Naive B cell (primary cell): ENCODE measurements at regions not wholly inside any gene's neighbourhood (a gene's known extent, or its start where the extent isn't known, plus 50 kb on each side); places are given as distances from the start of the nearest gene placed in this dataset.

Experiments used
- ATAC-seq, 2 donors: fragments of 150-1000 bp; cut with Tn5 transposase; 2 replicates each; pipeline ENCODE4 v1.10.0; 2021; ENCODE audit warnings: low read depth in 2 of 2, mild to moderate bottlenecking in 2 of 2, moderate library complexity in 2 of 2
- DNase-seq: peaks from one replicate; pipeline ENCODE4 v3.0.0; 2022
- H3K27ac Mint-ChIP-seq, 6 donors: one replicate each; pipeline ENCODE4 v1.8.0; 2020 to 2022; ENCODE audit warnings: mild to moderate bottlenecking in 6 of 6, mixed read lengths in 6 of 6, moderate library complexity in 5 of 6, inconsistent platforms in 2 of 6
- H3K27me3 Mint-ChIP-seq, 3 donors: one replicate each; pipeline ENCODE4 v1.8.0; 2021 to 2022; ENCODE audit warnings: mixed read lengths in 3 of 3, mild to moderate bottlenecking in 1 of 3
- H3K36me3 Mint-ChIP-seq, 2 donors: one replicate each; pipeline ENCODE4 v1.8.0; 2020 to 2022; ENCODE audit warnings: mixed read lengths in 2 of 2, inconsistent platforms in 1 of 2, mild to moderate bottlenecking in 1 of 2
- H3K4me1 Mint-ChIP-seq, 3 donors: one replicate each; pipeline ENCODE4 v1.8.0; 2020 to 2022; ENCODE audit warnings: mixed read lengths in 3 of 3, inconsistent platforms in 1 of 3, mild to moderate bottlenecking in 1 of 3, moderate library complexity in 1 of 3
- H3K4me3 Mint-ChIP-seq, 8 donors: one replicate each; pipeline ENCODE4 v1.8.0; 2020 to 2022; ENCODE audit warnings: mild to moderate bottlenecking in 8 of 8, mixed read lengths in 8 of 8, moderate library complexity in 8 of 8, inconsistent platforms in 2 of 8
- H3K9me3 Mint-ChIP-seq, 7 donors: one replicate each; pipeline ENCODE4 v1.8.0; 2020 to 2022; ENCODE audit warnings: mixed read lengths in 7 of 7, mild to moderate bottlenecking in 5 of 7, inconsistent platforms in 2 of 7, moderate library complexity in 1 of 7

- no peaks in the 10 kb centered on the region for H3K4me1 Mint-ChIP-seq
- H3K36me3 Mint-ChIP-seq: no peaks in the 10 kb centered on the region
- peaks cover 0 to 20% (median 16%) of the 10 kb centered on the region in 3 donors for H3K27me3 Mint-ChIP-seq
- H3K9me3 Mint-ChIP-seq: no peaks in the 10 kb centered on the region
- no peak overlapping the region for H3K4me3 Mint-ChIP-seq
- DNase-seq: no peak
- peak overlapping the region in 1 of 6 donors; percentile 27 for H3K27ac Mint-ChIP-seq
- no peak for ATAC-seq
Measured at GRCh38 chr7:55279080-55279845, 85.9 kb upstream of the LANCL2 start.

GRCh38 chr7:55280031-55280454 is 85.1 kb upstream of the LANCL2 start:
- Mint-ChIP-seq H3K4me3 (no peak overlapping the region), H3K27me3 (peaks cover 0 to 14% (median 12%) of the 10 kb centered on the region in 3 donors), H3K36me3 (no peaks in the 10 kb centered on the region), H3K27ac (peak overlapping the region in 2 of 6 donors; percentile 27 to 86), H3K4me1 (no peaks in the 10 kb centered on the region), H3K9me3 (no peaks in the 10 kb centered on the region)
- DNase-seq: peak; percentile 25
- peak in 1 of 2 donors; percentile 62 for ATAC-seq

- no peak for DNase-seq
- no peaks in the 10 kb centered on the region for H3K9me3 Mint-ChIP-seq
- no peak overlapping the region for H3K27ac Mint-ChIP-seq
- H3K36me3 Mint-ChIP-seq: no peaks in the 10 kb centered on the region
- ATAC-seq: no peak
- H3K27me3 Mint-ChIP-seq: peaks cover 0 to 14% (median 0%) of the 10 kb centered on the region in 3 donors
- no peak overlapping the region for H3K4me3 Mint-ChIP-seq
- no peaks in the 10 kb centered on the region for H3K4me1 Mint-ChIP-seq
Measured at GRCh38 chr7:55285665-55286064, 79.5 kb upstream of the LANCL2 start.

- Mint-ChIP-seq H3K4me3 (no peak overlapping the region), H3K36me3 (no peaks in the 10 kb centered on the region), H3K9me3 (no peaks in the 10 kb centered on the region), H3K27me3 (peaks cover 0 to 24% (median 3%) of the 10 kb centered on the region in 3 donors), H3K27ac (no peak overlapping the region), H3K4me1 (no peaks in the 10 kb centered on the region)
- no peak for ATAC-seq
- no peak for DNase-seq
Measured at GRCh38 chr7:55286666-55287065, 78.5 kb upstream of the LANCL2 start.

- H3K36me3 Mint-ChIP-seq: no peaks in the 10 kb centered on the region
- no peak overlapping the region for H3K27ac Mint-ChIP-seq
- H3K9me3 Mint-ChIP-seq: no peaks in the 10 kb centered on the region
- peaks cover 6 to 36% (median 18%) of the 10 kb centered on the region in 3 donors for H3K27me3 Mint-ChIP-seq
- no peak overlapping the region for H3K4me3 Mint-ChIP-seq
- DNase-seq: no peak
- ATAC-seq: no peak
- no peaks in the 10 kb centered on the region for H3K4me1 Mint-ChIP-seq
Measured at GRCh38 chr7:55288070-55288824, 76.9 kb upstream of the LANCL2 start.

- H3K9me3 Mint-ChIP-seq: no peaks in the 10 kb centered on the region
- ATAC-seq (no peak), DNase-seq (no peak)
- H3K4me3 Mint-ChIP-seq: no peak overlapping the region
- peaks cover 11 to 52% (median 28%) of the 10 kb centered on the region in 3 donors for H3K27me3 Mint-ChIP-seq
- no peaks in the 10 kb centered on the region for H3K4me1 Mint-ChIP-seq
- H3K36me3 Mint-ChIP-seq: no peaks in the 10 kb centered on the region
- no peak overlapping the region for H3K27ac Mint-ChIP-seq
Measured at GRCh38 chr7:55296070-55296469, 69.1 kb upstream of the LANCL2 start.

- DNase-seq: no peak
- no peak for ATAC-seq
- H3K27me3 Mint-ChIP-seq: peaks cover 12 to 39% (median 18%) of the 10 kb centered on the region in 3 donors
- no peaks in the 10 kb centered on the region for H3K4me1 Mint-ChIP-seq
- H3K9me3 Mint-ChIP-seq: no peaks in the 10 kb centered on the region
- no peak overlapping the region for H3K4me3 Mint-ChIP-seq
- no peak overlapping the region for H3K27ac Mint-ChIP-seq
- H3K36me3 Mint-ChIP-seq: no peaks in the 10 kb centered on the region
Measured at GRCh38 chr7:55299273-55299967, 65.7 kb upstream of the LANCL2 start.

GRCh38 chr7:55303220-55303619 is 61.9 kb upstream of the LANCL2 start:
- no peaks in the 10 kb centered on the region for H3K4me1 Mint-ChIP-seq
- no peak for ATAC-seq
- H3K4me3 Mint-ChIP-seq: no peak overlapping the region
- no peaks in the 10 kb centered on the region for H3K36me3 Mint-ChIP-seq
- H3K27me3 Mint-ChIP-seq: peaks cover 25 to 39% (median 26%) of the 10 kb centered on the region in 3 donors
- no peaks in the 10 kb centered on the region for H3K9me3 Mint-ChIP-seq
- DNase-seq: no peak
- H3K27ac Mint-ChIP-seq: peak overlapping the region in 1 of 6 donors; percentile 22

GRCh38 chr7:55304018-55304762 is 60.9 kb upstream of the LANCL2 start:
- Mint-ChIP-seq H3K36me3 (no peaks in the 10 kb centered on the region), H3K27ac (no peak overlapping the region), H3K4me3 (no peak overlapping the region), H3K27me3 (peaks cover 25 to 30% (median 26%) of the 10 kb centered on the region in 3 donors), H3K4me1 (no peaks in the 10 kb centered on the region), H3K9me3 (no peaks in the 10 kb centered on the region)
- no peak for ATAC-seq
- no peak for DNase-seq

GRCh38 chr7:55305135-55305534 is 60.0 kb upstream of the LANCL2 start:
- peaks cover 20 to 26% (median 25%) of the 10 kb centered on the region in 3 donors for H3K27me3 Mint-ChIP-seq
- ATAC-seq: no peak
- no peak overlapping the region for H3K4me3 Mint-ChIP-seq
- no peaks in the 10 kb centered on the region for H3K4me1 Mint-ChIP-seq
- H3K9me3 Mint-ChIP-seq: peaks cover 0 to 1% (median 0%) of the 10 kb centered on the region in 7 donors
- DNase-seq: no peak
- no peak overlapping the region for H3K27ac Mint-ChIP-seq
- peaks cover 0 to under 1% of the 10 kb centered on the region in 2 donors for H3K36me3 Mint-ChIP-seq

GRCh38 chr7:55306331-55306730 is 58.8 kb upstream of the LANCL2 start:
- Mint-ChIP-seq H3K4me1 (no peaks in the 10 kb centered on the region), H3K27me3 (peaks cover 12 to 26% (median 20%) of the 10 kb centered on the region in 3 donors), H3K9me3 (peaks cover 0 to 9% (median 3%) of the 10 kb centered on the region in 7 donors), H3K36me3 (peaks cover 0 to 11% of the 10 kb centered on the region in 2 donors), H3K27ac (peak overlapping the region in 1 of 6 donors; percentile 43), H3K4me3 (no peak overlapping the region)
- DNase-seq: no peak
- no peak for ATAC-seq

- H3K27ac Mint-ChIP-seq: no peak overlapping the region
- H3K27me3 Mint-ChIP-seq: peaks cover 5 to 20% (median 13%) of the 10 kb centered on the region in 3 donors
- peaks cover 0 to 11% of the 10 kb centered on the region in 2 donors for H3K36me3 Mint-ChIP-seq
- peaks cover 0 to 10% (median 5%) of the 10 kb centered on the region in 7 donors for H3K9me3 Mint-ChIP-seq
- H3K4me1 Mint-ChIP-seq: no peaks in the 10 kb centered on the region
- H3K4me3 Mint-ChIP-seq: no peak overlapping the region
- ATAC-seq (no peak), DNase-seq (no peak)
Measured at GRCh38 chr7:55307123-55307916, 57.8 kb upstream of the LANCL2 start.
